Fibroblast of skin of left biceps (primary cell): ENCODE measurements at regions not wholly inside any gene's neighbourhood (a gene's known extent, or its start where the extent isn't known, plus 50 kb on each side); places are given as distances from the start of the nearest gene placed in this dataset.
"Not testable (repeated sequence)": the region's sequence is repeated elsewhere in the genome, so short reads cannot be mapped to it uniquely, and the experiment has no call there.

Experiments
- DNase-seq, 2 experiments: peaks; one replicate each; pipeline ENCODE4 v3.0.0-alpha.2; 2013; ENCODE audit warnings: low read depth in 2 of 2

GRCh38 chr2:120498576-120499394, 152.8 kb downstream of the INHBB start:
- no peak for DNase-seq

- no peak for DNase-seq
These were observed 154.0 kb downstream of the INHBB start for GRCh38 chr2:120499784-120500495.

DNA sequence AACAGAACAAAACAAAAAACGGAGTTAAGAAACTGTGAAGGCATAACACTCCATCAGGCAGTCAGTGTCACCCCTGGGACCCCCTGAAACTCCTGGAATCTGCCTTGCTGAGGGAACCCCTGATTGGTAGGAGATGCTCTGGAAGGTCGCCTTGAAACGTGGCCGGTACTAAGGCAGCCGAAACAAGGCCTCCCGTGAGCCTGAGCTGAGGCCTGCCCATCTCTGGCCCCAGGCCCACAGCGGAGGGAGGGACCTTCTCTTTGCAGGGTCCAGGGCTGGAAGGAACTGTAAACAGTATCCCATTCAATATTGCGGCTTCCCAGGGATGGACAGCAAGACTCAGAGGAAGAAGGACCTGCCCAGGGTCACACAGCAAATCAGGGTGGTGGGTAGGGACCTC, 155.7 kb downstream of the INHBB start:
- DNase-seq = no peak

DNA sequence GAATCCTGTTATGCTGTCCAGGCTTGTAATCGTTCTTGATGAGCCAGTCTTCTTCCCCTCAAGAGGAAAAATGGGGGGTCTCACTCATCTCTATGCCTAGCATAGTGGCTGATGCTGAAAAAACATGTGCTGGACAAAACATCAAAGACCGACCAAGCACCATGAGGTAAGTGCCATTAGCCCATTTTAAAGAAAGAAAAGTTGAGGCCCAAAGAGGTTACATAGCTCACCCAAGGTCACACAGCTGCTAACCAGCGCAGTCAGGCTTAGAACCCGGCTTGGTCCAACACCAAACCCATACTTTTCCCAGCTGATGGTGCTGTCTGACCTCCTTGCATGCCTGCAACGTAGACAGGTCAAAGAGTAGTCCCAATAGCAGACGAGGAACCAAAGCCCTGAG, 156.4 kb downstream of the INHBB start:
- DNase-seq = no peak

DNA sequence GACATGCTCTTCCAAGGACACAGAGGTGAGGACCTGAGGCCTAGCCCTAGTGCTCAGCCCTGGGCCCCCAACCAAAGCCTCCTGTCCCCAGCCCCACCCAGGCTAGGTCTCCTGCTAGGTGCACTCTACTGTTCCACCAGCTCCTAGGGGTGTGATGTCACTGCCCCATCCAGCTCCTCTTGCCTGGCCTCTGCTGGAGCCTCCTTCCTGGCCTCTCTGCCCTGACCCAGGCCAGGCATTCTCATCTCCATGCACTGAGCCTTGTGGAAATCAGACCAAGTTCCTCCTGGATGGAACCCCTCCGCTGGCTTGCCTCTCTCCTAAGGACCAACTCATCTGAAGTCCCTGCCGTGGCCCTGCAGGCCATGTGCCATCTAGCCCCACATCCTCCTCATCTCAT, 156.8 kb downstream of the INHBB start:
- DNase-seq = no peak

DNA sequence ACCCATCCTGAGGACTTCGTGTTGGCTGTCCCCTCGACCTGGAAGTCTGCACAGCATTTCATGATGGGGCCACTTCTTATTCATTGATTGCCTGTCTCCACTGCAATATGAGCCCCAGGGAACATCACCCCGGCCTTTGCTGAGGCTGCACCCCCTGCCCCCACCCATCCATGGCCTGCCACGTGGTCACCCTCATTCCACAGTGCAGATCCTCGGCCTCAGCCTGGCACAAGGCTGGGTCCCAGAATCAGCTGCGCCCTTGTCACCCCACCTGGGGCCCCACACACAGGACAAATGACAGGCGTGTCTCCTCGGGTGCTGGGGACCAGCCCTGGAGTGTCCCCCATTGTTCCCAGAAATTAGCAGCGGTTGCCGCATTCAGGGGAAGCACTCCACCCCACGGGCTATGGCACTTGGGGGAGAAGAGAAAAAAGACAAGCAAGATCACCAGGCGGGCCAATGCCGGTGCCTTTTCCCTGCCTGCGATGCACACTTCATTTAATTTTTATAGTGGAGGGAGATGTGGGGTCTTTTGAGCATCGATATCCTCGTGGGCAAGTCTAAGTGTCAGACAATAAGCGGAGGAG, 157.4 kb downstream of the INHBB start:
- no peak for DNase-seq

- no peak for DNase-seq
These were observed 158.0 kb downstream of the INHBB start for GRCh38 chr2:120503793-120504571.

GRCh38 chr2:120504936-120505705, 159.2 kb downstream of the INHBB start:
- DNase-seq = no peak

- no peak for DNase-seq
These were observed 162.7 kb downstream of the INHBB start for GRCh38 chr2:120508567-120509041.

DNA sequence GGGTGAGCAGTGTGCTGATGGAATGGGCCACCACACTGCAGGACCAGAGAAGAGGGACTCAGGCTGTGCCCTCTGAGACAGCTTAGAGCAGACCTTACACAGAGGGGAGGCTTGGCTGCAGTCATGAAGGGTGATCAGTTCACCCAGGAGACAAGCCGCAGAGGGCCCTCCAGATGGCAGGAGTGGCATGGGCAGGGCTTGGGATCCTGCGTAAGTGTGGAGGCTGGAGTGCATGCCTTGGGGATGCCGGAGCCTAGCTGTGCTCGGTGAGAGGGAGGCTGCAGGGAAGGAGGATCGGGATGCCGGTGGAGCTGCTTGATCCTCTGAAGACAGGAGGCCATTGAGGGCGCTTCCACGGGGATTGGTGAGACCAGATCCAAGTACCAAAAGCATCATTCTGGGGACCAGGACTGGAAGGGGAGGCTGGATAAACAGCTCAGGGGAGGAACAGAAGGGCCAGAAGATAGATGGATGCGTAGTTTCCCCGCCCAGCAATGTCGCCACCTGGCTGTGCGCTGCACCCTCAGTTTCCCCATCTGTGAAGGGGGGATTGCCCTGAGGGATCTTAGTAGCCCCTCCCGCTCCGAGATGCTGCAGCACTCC, 163.4 kb downstream of the INHBB start:
- no peak for DNase-seq

GRCh38 chr2:120509991-120510735, 164.2 kb downstream of the INHBB start:
- no peak for DNase-seq

DNA sequence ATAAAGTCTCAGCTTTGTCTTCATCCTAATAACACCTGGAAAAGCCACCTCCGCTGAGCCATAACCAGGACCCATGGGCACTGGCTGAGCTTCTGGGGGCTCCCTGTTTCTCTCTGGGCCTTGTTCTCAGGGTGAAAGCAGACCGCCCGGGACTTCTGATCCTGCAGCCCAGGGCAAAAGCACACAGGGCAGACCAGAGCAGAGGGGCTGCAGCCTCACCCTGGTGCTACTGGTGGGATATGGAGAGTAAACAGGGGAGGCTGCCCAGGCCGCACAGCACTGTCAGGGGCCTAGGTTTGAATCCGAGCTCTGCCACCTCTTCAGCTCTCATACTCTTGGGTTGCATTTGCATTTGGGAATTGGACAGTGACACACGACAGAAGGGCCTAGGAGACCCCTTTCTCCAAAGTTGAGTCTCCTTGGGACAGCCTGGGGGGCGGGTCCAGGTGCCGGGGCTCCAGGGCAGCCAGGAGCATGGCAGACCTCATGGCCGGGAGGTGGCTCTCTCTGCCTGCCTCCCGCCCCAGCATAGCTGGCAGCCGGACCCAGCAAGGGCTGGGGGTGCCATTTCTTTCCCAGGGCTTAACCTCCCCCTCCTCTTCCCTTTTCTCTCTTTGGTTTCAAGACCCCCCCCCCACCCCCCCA, 164.9 kb downstream of the INHBB start:
- DNase-seq = no peak

DNA sequence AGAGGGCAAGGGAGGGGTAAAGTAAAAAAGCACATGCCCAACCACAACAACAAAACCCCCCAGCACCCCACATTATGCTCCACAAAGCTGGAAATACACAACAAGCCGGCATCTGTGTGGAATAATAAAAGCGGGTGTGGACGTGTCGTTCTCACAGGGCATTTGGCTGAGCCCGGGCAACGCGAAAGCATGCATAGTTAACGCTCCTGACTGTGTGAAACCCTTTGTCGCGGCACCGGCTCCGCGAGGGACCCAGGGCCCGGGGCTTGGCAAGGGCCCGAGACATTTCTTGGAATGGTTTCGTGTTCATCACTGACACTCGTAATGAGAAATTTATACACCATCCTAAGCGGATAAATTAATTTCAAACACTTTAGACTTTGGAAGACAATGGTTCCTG, 165.6 kb downstream of the INHBB start:
- DNase-seq = no peak

DNA sequence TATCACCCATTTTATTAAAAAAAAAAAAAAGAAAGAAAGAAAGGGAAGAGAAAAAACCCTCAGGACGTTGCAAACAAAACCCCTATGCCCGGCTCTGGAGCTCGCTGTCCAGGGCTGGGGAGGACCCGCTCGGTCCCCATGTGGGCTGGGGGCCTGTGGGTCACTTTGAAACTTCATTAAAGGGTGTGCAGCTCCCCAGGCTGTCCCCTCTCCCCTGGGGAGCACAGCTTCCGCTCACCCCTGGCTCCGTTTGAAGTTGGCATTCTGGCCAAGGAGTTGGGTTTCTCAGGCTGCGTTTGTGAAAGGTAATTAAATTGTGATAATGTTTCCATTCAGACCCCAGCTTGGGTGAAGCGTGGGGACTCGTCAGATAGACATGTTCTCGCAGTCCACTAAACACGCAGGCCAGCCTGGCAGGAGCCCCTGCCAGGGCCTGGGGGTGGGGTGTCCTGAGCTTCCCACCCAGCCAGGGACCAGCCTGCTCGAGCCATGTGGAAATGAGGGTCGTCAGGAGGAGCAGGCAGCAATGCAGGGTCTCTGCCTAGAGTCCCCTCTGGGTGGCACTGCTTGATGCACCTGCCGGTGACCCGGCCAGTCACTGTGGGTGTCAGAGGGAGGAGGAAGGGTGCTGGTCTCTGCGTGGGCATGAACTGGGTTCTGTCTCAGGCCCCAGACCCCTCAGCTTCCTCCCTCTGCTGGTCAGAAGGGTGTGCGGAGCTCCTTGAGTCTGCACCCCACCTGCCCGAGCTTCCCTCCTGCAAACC, 166.2 kb downstream of the INHBB start:
- DNase-seq = no peak

DNA sequence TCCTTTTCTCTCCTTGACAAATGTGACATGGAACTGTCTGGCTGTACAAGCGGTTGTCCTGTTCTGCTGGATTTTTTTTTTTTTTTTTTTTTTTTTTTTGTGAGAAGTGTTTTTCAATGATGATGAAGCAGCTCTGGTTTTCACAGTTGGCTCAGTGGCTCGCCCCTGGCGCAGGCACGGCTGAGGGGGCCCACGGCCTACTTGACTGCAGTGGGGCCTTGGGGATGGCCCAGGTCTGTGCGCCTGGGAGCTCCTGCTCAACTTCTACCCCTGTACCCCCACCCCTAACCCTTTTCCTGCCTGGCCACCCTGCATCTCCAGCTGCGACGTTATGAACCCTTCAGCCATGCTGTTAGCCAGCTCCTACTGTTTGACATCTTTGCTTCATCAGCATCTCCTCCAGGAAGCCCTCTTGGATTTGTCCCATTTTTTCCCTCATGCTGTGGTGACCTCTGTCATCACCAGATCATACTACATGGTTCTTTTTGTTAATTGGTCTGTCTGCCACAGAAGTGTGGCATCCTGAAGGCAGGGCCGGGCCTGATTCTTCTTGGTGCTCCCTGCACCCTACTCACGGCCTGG, 167.9 kb downstream of the INHBB start:
- no peak for DNase-seq

DNA sequence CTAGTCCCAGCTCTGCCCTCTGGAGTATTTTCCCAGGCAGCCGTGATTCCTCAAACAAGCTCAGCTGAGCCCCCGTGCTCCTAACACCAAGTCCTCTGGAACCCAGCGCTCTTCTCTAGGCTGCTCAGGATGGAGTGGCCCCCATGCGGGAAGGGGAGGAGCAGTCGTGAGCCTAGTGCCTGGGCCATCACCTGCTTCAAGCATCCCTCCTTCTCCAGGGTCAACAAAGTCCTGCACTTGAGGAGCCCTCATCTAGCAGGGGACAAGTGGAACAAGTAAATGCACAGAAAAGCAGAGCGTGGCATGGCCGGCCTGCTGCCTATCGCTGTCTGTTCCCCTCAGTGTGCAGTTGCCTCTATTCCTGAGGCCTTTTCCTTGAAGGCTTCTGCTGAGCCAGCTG, 168.6 kb downstream of the INHBB start:
- DNase-seq = no peak

GRCh38 chr2:120515066-120515758, 169.3 kb downstream of the INHBB start:
- not testable (repeated sequence) for DNase-seq
